Ovary (tissue), 3 donors: ENCODE measurements at regions not wholly inside any gene's neighbourhood (a gene's known extent, or its start where the extent isn't known, plus 50 kb on each side); places are given as distances from the start of the nearest gene placed in this dataset.

Experiments
- EP300 ChIP-seq: sonication (generic); formaldehyde crosslinking; IDR thresholded peaks from one replicate; pipeline ENCODE4 v1.6.1; 2017; ENCODE audit warnings: antibody characterized with exemption
- POLR2A ChIP-seq: fragments of 450-650 bp; IDR thresholded peaks from one replicate; pipeline ENCODE4 v1.6.1; 2017; ENCODE audit warnings: antibody characterized with exemption, mild to moderate bottlenecking, moderate library complexity
- TF ChIP-seq, protein P1 (sequence below), 3 donors: fragments of 450-650 bp in 2 of 3; fragments of 200-600 bp in 1 of 3; IDR thresholded peaks; one replicate each; pipeline versions ENCODE4 v1.5.1 to v1.8.0; 2016 to 2022; ENCODE audit warnings: antibody characterized with exemption in 3 of 3, mild to moderate bottlenecking in 1 of 3
- donor health status: DM: no; HTN: no; CAD: no.

DNA sequence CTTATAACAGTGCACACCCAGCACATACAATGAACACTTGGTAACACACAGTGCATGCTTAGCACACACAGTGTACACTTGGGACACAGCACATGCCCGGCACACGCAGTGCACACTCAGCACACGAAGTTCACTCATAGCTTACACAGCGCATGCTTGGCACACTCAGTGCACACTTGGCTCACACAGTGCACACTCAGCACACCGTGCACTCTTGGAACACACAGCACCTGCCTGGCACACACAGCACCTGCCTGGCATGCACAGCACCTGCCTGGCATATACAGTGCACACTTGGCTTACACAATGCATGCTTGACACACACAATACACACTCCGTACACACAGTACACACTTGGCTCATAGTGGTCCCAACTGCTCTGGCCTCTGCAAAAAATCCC, 128.2 kb downstream of the GALR1 start:
- no peak for TF ChIP-seq EP300
- TF ChIP-seq, protein P1, sequence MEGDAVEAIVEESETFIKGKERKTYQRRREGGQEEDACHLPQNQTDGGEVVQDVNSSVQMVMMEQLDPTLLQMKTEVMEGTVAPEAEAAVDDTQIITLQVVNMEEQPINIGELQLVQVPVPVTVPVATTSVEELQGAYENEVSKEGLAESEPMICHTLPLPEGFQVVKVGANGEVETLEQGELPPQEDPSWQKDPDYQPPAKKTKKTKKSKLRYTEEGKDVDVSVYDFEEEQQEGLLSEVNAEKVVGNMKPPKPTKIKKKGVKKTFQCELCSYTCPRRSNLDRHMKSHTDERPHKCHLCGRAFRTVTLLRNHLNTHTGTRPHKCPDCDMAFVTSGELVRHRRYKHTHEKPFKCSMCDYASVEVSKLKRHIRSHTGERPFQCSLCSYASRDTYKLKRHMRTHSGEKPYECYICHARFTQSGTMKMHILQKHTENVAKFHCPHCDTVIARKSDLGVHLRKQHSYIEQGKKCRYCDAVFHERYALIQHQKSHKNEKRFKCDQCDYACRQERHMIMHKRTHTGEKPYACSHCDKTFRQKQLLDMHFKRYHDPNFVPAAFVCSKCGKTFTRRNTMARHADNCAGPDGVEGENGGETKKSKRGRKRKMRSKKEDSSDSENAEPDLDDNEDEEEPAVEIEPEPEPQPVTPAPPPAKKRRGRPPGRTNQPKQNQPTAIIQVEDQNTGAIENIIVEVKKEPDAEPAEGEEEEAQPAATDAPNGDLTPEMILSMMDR (IDR thresholded peaks at IDR 0.05), result no peak
- no peak for TF ChIP-seq POLR2A
